GM18858 (cell line): ENCODE measurements at regions not wholly inside any gene's neighbourhood (a gene's known extent, or its start where the extent isn't known, plus 50 kb on each side); places are given as distances from the start of the nearest gene placed in this dataset.
"Not testable (repeated sequence)": the region's sequence is repeated elsewhere in the genome, so short reads cannot be mapped to it uniquely, and the experiment has no call there.

ENCODE experiments used
- ATAC-seq: cut with Tn5 transposase; IDR thresholded peaks from one replicate; pipeline ENCODE4 v1.9.1; 2021; ENCODE audit not compliant: unreplicated experiment

GRCh38 chr3:87109465-87109864, 117.6 kb upstream of the CHMP2B start:
- ATAC-seq, result no peak

GRCh38 chr3:87101861-87102625, 111.1 kb upstream of the VGLL3 start:
- ATAC-seq, result no peak

GRCh38 chr3:87097733-87098132, 106.8 kb upstream of the VGLL3 start:
- not testable (repeated sequence) for ATAC-seq

GRCh38 chr3:87090631-87091030, 99.7 kb upstream of the VGLL3 start:
- no peak for ATAC-seq

GRCh38 chr3:87088993-87089841, 98.3 kb upstream of the VGLL3 start:
- peak; percentile 57 for ATAC-seq

GRCh38 chr3:87088430-87088992, 97.6 kb upstream of the VGLL3 start:
- ATAC-seq, result no peak

- no peak for ATAC-seq
These were observed 93.9 kb upstream of the VGLL3 start for GRCh38 chr3:87084868-87085267.

- ATAC-seq, result peak; percentile 90
These were observed 92.0 kb upstream of the VGLL3 start for GRCh38 chr3:87082796-87083440.

GRCh38 chr3:87077355-87077754, 86.4 kb upstream of the VGLL3 start:
- no peak for ATAC-seq

GRCh38 chr3:87076946-87077345, 86.0 kb upstream of the VGLL3 start:
- ATAC-seq, result no peak

- ATAC-seq, result no peak
These were observed 82.7 kb upstream of the VGLL3 start for GRCh38 chr3:87073496-87074145.

- no peak for ATAC-seq
These were observed 81.5 kb upstream of the VGLL3 start for GRCh38 chr3:87072446-87072845.

- ATAC-seq, result no peak
These were observed 79.0 kb upstream of the VGLL3 start for GRCh38 chr3:87069971-87070370.

- ATAC-seq, result no peak
These were observed 78.1 kb upstream of the VGLL3 start for GRCh38 chr3:87069021-87069420.

GRCh38 chr3:87062685-87063084, 71.7 kb upstream of the VGLL3 start:
- ATAC-seq, result no peak

- no peak for ATAC-seq
These were observed 66.5 kb upstream of the VGLL3 start for GRCh38 chr3:87057474-87057873.

GRCh38 chr3:87053553-87053952, 62.6 kb upstream of the VGLL3 start:
- no peak for ATAC-seq

GRCh38 chr3:87052499-87053260, 61.7 kb upstream of the VGLL3 start:
- no peak for ATAC-seq

- no peak for ATAC-seq
These were observed 56.9 kb upstream of the VGLL3 start for GRCh38 chr3:87047852-87048251.

- no peak for ATAC-seq
These were observed 55.3 kb upstream of the VGLL3 start for GRCh38 chr3:87046241-87046640.
